Effector memory CD4-positive, alpha-beta T cell (primary cell): ENCODE measurements at regions not wholly inside any gene's neighbourhood (a gene's known extent, or its start where the extent isn't known, plus 50 kb on each side); places are given as distances from the start of the nearest gene placed in this dataset.

Source experiments
- DNase-seq, 3 donors: peaks; one replicate each; pipeline ENCODE4 v3.0.0-alpha.2; 2020
- H3K27ac ChIP-seq: 2 replicates; pipeline ENCODE4 v1.7.0; 2013; ENCODE audit warnings: mild to moderate bottlenecking, low read length, moderate library complexity; ENCODE audit not compliant: insufficient read depth, poor library complexity, severe bottlenecking
- H3K27me3 ChIP-seq: replicated peaks from 2 replicates; pipeline ENCODE4 v1.7.0; 2013; ENCODE audit warnings: mild to moderate bottlenecking, low read length; ENCODE audit not compliant: insufficient read depth, control insufficient read depth, poor library complexity, severe bottlenecking
- H3K36me3 ChIP-seq: 2 replicates; pipeline ENCODE4 v1.7.0; 2013; ENCODE audit warnings: mild to moderate bottlenecking, low read length, moderate library complexity; ENCODE audit not compliant: control insufficient read depth, insufficient read depth
- H3K4me1 ChIP-seq: 2 replicates; pipeline ENCODE4 v1.7.0; 2013; ENCODE audit warnings: low read length, mild to moderate bottlenecking; ENCODE audit not compliant: control insufficient read depth, insufficient read depth, poor library complexity, severe bottlenecking
- H3K4me3 ChIP-seq: 2 replicates; pipeline ENCODE4 v1.7.0; 2013; ENCODE audit warnings: low read length, low read depth, mild to moderate bottlenecking; ENCODE audit not compliant: insufficient read depth, poor library complexity, severe bottlenecking
- H3K9me3 ChIP-seq: 2 replicates; pipeline ENCODE4 v1.7.0; 2013; ENCODE audit warnings: mild to moderate bottlenecking, low read length, moderate library complexity; ENCODE audit not compliant: control insufficient read depth

- Histone ChIP-seq H3K9me3 (no peaks in the 10 kb centered on the region), H3K27me3 (no peaks in the 10 kb centered on the region), H3K27ac (no peak overlapping the region), H3K4me3 (no peak overlapping the region), H3K4me1 (no peaks in the 10 kb centered on the region), H3K36me3 (no peaks in the 10 kb centered on the region)
- DNase-seq: no peak
These were observed 277.6 kb upstream of the STT3B start for GRCh38 chr3:31255007-31255581.

DNA sequence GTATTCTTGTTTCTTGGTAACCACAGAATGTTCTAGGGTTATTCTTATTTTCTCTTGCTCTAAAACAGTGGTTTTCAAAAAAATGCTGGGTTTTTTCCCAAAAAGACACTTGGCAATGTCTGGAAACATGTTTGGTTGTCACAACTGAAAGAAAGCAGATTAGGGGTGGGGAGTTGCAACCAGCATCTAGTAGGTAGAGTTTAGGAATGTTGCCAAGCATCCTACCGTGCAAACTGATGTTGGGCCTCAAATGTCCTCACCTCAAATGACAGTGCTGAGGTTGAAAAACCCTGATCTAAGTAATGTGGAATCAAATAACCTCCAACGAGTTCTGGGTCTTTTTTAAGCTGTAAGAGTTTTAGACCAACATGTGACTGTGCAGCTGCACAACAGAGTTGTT is 270.5 kb upstream of the STT3B start:
- Histone ChIP-seq H3K4me3 (no peak overlapping the region), H3K4me1 (no peaks in the 10 kb centered on the region), H3K9me3 (no peaks in the 10 kb centered on the region), H3K27me3 (no peaks in the 10 kb centered on the region), H3K27ac (no peak overlapping the region), H3K36me3 (no peaks in the 10 kb centered on the region)
- no peak for DNase-seq

GRCh38 chr3:31263897-31264296 is 268.8 kb upstream of the STT3B start:
- Histone ChIP-seq H3K27me3 (no peaks in the 10 kb centered on the region), H3K9me3 (no peaks in the 10 kb centered on the region)
- DNase-seq: no peak

GRCh38 chr3:31265646-31266428 is 266.9 kb upstream of the STT3B start:
- Histone ChIP-seq H3K27ac (no peak overlapping the region), H3K4me1 (no peaks in the 10 kb centered on the region), H3K36me3 (no peaks in the 10 kb centered on the region), H3K27me3 (no peaks in the 10 kb centered on the region), H3K4me3 (no peak overlapping the region), H3K9me3 (no peaks in the 10 kb centered on the region)
- no peak for DNase-seq

More at GRCh38 chr3:31263897-31264296, 268.8 kb upstream of the STT3B start:
- Histone ChIP-seq H3K27ac (no peak overlapping the region), H3K4me3 (no peak overlapping the region), H3K36me3 (no peaks in the 10 kb centered on the region), H3K4me1 (no peaks in the 10 kb centered on the region)

DNA sequence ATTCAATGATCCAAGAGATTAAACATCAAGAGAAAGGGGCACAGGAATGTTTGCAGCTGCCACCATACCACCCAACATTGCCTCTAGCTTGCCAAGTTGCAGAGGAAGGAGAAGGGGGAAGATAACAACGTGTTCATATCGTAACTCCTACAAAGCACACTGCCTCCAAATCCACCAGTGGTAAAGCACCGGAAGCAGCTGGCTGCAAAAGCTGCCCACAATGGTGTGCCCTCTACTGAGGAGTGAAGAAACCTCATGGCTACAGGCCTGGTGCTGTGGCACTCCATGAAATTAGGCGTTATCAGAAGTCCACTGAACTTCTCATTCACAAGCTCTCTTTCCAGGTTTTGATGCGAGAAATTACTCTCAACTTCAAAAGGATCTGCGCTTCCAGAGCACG is 263.9 kb upstream of the STT3B start:
- no peak overlapping the region for H3K4me3 ChIP-seq
- H3K4me1 ChIP-seq: no peaks in the 10 kb centered on the region
- H3K27ac ChIP-seq: no peak overlapping the region
- DNase-seq: no peak
- no peaks in the 10 kb centered on the region for H3K36me3 ChIP-seq
- H3K9me3 ChIP-seq: no peaks in the 10 kb centered on the region
- no peaks in the 10 kb centered on the region for H3K27me3 ChIP-seq

DNA sequence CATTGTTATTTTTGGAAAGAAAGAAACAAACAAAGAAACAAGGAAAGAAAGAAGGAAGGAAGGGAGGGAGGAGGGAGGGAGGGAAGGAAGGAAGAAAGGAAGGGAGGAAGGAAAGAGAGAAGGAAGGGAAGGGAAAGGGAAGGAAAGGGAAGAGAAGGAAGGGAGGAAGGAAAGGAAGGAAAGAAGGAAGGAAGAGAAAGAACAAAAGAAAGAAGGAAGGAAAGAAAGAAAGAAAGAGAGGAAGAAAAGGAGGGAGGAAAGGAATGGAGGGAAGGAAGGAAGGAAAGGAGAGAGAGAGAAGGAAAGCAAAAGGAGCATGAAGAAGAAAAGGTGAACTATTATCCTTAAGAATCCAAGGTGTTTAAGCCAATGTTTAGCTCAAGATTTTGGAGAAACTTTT is 262.7 kb upstream of the STT3B start:
- Histone ChIP-seq H3K36me3 (no peaks in the 10 kb centered on the region), H3K9me3 (no peaks in the 10 kb centered on the region), H3K4me3 (no peak overlapping the region), H3K4me1 (no peaks in the 10 kb centered on the region), H3K27me3 (no peaks in the 10 kb centered on the region), H3K27ac (no peak overlapping the region)
- no peak for DNase-seq

- no peak overlapping the region for H3K4me3 ChIP-seq
These were observed 258.2 kb upstream of the STT3B start for GRCh38 chr3:31274326-31275024.

GRCh38 chr3:31275038-31275572 is 257.6 kb upstream of the STT3B start:
- Histone ChIP-seq H3K27me3 (no peaks in the 10 kb centered on the region), H3K9me3 (no peaks in the 10 kb centered on the region), H3K4me1 (no peaks in the 10 kb centered on the region), H3K4me3 (no peak overlapping the region), H3K27ac (no peak overlapping the region), H3K36me3 (no peaks in the 10 kb centered on the region)
- no peak for DNase-seq

More at GRCh38 chr3:31274326-31275024, 258.2 kb upstream of the STT3B start:
- Histone ChIP-seq H3K4me1 (no peaks in the 10 kb centered on the region), H3K27me3 (no peaks in the 10 kb centered on the region), H3K36me3 (no peaks in the 10 kb centered on the region), H3K9me3 (no peaks in the 10 kb centered on the region), H3K27ac (no peak overlapping the region)
- DNase-seq: no peak

GRCh38 chr3:31275583-31275982 is 257.1 kb upstream of the STT3B start:
- no peak overlapping the region for H3K27ac ChIP-seq
- no peaks in the 10 kb centered on the region for H3K27me3 ChIP-seq
- H3K9me3 ChIP-seq: no peaks in the 10 kb centered on the region
- DNase-seq: no peak
- H3K36me3 ChIP-seq: no peaks in the 10 kb centered on the region
- H3K4me3 ChIP-seq: no peak overlapping the region
- H3K4me1 ChIP-seq: no peaks in the 10 kb centered on the region

DNA sequence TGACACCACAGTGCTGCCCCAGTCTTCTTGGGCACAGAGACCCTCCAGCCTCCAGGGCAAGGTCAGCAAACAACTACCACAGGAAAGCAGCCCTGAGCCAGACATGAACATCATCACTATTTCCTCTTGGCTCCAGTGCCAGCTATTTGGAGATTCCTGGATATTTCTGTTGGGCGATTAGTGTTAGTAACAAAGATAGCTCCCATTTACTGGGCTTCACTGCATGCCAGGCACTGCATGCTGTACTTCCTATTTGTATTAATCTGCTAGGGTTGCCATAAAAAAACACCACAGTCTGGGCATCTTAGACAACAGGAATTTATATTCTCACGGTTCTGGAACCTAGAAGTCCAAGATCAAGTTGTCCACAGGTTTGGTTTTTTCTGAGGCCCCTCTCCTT is 255.1 kb upstream of the STT3B start:
- no peaks in the 10 kb centered on the region for H3K9me3 ChIP-seq
- no peaks in the 10 kb centered on the region for H3K27me3 ChIP-seq
- no peak overlapping the region for H3K4me3 ChIP-seq
- no peaks in the 10 kb centered on the region for H3K36me3 ChIP-seq
- no peak overlapping the region for H3K27ac ChIP-seq
- no peaks in the 10 kb centered on the region for H3K4me1 ChIP-seq
- no peak for DNase-seq
